HL-60 (cell line): ENCODE measurements at regions not wholly inside any gene's neighbourhood (a gene's known extent, or its start where the extent isn't known, plus 50 kb on each side); places are given as distances from the start of the nearest gene placed in this dataset.

ENCODE experiments used
- CTCF ChIP-seq: IDR thresholded peaks from one replicate; pipeline ENCODE4 v1.5.1; 2011; ENCODE audit warnings: low read length, control low read depth, inconsistent platforms; ENCODE audit not compliant: insufficient read depth
- GABPA ChIP-seq: IDR thresholded peaks from 2 replicates; pipeline ENCODE4 v1.6.1; 2012; ENCODE audit warnings: low read depth
- POLR2AphosphoS5 ChIP-seq: IDR thresholded peaks from 2 replicates; pipeline ENCODE4 v1.6.1; 2012; ENCODE audit warnings: low read depth
- REST ChIP-seq: IDR thresholded peaks from 2 replicates; pipeline ENCODE4 v1.6.1; 2012; ENCODE audit warnings: low read depth; ENCODE audit not compliant: insufficient replicate concordance
- SPI1 ChIP-seq: IDR thresholded peaks from 2 replicates; pipeline ENCODE4 v1.6.1; 2012; ENCODE audit warnings: low read depth, mild to moderate bottlenecking, borderline replicate concordance

GRCh38 chr9:12963537-12963936 is 188.7 kb downstream of the LURAP1L start:
- no peak for TF ChIP-seq CTCF
- no peak for TF ChIP-seq POLR2AphosphoS5
- no peak for TF ChIP-seq GABPA
- TF ChIP-seq REST: no peak
- no peak for TF ChIP-seq SPI1
